ENCODE measurements at regions not wholly inside any gene's neighbourhood (a gene's known extent, or its start where the extent isn't known, plus 50 kb on each side); places are given as distances from the start of the nearest gene placed in this dataset.

DNA sequence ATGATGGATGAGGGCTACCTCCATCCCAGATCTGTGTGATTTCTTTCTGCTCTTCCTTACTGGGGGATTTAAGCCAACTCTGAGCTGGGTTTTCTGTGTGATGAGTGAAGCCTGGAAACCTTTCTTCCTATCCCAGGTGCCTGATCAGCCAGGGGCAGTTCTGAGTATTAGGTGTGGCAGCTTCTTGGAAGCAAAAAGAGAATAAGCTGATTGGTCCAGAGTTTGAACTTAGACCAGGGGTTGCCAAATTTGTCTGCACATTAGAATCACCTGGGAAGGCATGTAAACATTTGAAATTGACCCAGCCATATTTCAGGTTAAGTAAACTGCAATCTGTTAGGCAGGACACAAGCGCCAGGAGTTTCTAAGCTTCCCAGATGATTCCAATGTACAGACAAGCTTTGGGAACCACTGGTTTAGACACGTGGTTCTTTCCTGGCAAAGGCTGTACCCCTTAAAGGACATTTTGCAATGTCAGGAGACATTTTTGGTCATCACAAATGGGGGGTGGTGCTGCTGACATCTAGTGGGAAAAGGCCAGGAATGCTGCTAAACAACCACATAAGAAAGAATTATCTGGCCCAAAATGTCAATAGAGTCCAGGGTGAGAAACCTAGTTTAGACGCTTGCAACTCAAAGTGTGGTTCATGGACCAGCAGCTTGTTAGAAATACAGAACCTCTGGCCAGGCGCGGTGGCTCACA, 160.5 kb upstream of the GHITM start:
- TF ChIP-seq, protein P1, sequence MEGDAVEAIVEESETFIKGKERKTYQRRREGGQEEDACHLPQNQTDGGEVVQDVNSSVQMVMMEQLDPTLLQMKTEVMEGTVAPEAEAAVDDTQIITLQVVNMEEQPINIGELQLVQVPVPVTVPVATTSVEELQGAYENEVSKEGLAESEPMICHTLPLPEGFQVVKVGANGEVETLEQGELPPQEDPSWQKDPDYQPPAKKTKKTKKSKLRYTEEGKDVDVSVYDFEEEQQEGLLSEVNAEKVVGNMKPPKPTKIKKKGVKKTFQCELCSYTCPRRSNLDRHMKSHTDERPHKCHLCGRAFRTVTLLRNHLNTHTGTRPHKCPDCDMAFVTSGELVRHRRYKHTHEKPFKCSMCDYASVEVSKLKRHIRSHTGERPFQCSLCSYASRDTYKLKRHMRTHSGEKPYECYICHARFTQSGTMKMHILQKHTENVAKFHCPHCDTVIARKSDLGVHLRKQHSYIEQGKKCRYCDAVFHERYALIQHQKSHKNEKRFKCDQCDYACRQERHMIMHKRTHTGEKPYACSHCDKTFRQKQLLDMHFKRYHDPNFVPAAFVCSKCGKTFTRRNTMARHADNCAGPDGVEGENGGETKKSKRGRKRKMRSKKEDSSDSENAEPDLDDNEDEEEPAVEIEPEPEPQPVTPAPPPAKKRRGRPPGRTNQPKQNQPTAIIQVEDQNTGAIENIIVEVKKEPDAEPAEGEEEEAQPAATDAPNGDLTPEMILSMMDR (IDR thresholded peaks at IDR 0.05; ENCODE audit: control extremely low read depth in 1 of 3, insufficient read depth in 1 of 3, low read depth in 1 of 3, low read length in 3 of 3) = peak in 2 of 3 experiments; percentile 7 to 31; a peak in 2 of 4 replicates
- TF ChIP-seq HDAC2 (IDR thresholded peaks at IDR 0.05; ENCODE audit: borderline replicate concordance in 1 of 2, low read depth in 2 of 2, low read length in 2 of 2) (no peak), CEBPB (IDR thresholded peaks at IDR 0.05; ENCODE audit: low read depth, low read length) (no peak), SP2 (IDR thresholded peaks at IDR 0.05; ENCODE audit: low read length) (no peak), EP300 (IDR thresholded peaks at IDR 0.05; ENCODE audit: borderline replicate concordance in 1 of 2, low read depth in 2 of 2, low read length in 2 of 2) (no peak), POLR2A (IDR thresholded peaks at IDR 0.05; ENCODE audit: control extremely low read depth in 1 of 2, low read depth in 2 of 2, low read length in 2 of 2) (no peak), USF2 (IDR thresholded peaks at IDR 0.05; ENCODE audit: low read length) (no peak), EZH2 (IDR thresholded peaks at IDR 0.05; ENCODE audit: low read depth, low read length, severe bottlenecking) (no peak), MAFK (IDR thresholded peaks at IDR 0.05; ENCODE audit: low read depth, low read length) (no peak)
- TF ChIP-seq, protein P2, sequence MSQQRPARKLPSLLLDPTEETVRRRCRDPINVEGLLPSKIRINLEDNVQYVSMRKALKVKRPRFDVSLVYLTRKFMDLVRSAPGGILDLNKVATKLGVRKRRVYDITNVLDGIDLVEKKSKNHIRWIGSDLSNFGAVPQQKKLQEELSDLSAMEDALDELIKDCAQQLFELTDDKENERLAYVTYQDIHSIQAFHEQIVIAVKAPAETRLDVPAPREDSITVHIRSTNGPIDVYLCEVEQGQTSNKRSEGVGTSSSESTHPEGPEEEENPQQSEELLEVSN (IDR thresholded peaks at IDR 0.05) = no peak
